ENCODE measurements at regions not wholly inside any gene's neighbourhood (a gene's known extent, or its start where the extent isn't known, plus 50 kb on each side); places are given as distances from the start of the nearest gene placed in this dataset.
"Not testable (repeated sequence)": the region's sequence is repeated elsewhere in the genome, so short reads cannot be mapped to it uniquely, and the experiment has no call there.

- TF ChIP-seq CTCF, MYC (IDR thresholded peaks at IDR 0.05; ENCODE audit: low read depth, low read length): not testable (repeated sequence)
These were observed 135.1 kb upstream of the PDE4B start for GRCh38 chr1:65657609-65658008.

Measured in NB4 (cell line).